Hepatocyte (in vitro differentiated cells): ENCODE measurements at regions not wholly inside any gene's neighbourhood (a gene's known extent, or its start where the extent isn't known, plus 50 kb on each side); places are given as distances from the start of the nearest gene placed in this dataset.
"Not testable (repeated sequence)": the region's sequence is repeated elsewhere in the genome, so short reads cannot be mapped to it uniquely, and the experiment has no call there.

Experiments
- DNase-seq: peaks from one replicate; pipeline ENCODE4 v3.0.0-alpha.2; 2016; ENCODE audit warnings: low spot score
- H2AFZ ChIP-seq: fragments of 200-600 bp; sonication (generic); 2 replicates; pipeline ENCODE4 v1.6.0; 2016; ENCODE audit warnings: antibody characterized with exemption, mild to moderate bottlenecking
- H3K27ac ChIP-seq: fragments of 200-600 bp; sonication (generic); 2 replicates; pipeline ENCODE4 v1.5.1; 2016; ENCODE audit warnings: mild to moderate bottlenecking
- H3K27me3 ChIP-seq: fragments of 200-600 bp; sonication (generic); 2 replicates; pipeline ENCODE4 v1.6.1; 2016
- H3K36me3 ChIP-seq: fragments of 200-600 bp; sonication (generic); replicated peaks from 2 replicates; pipeline ENCODE4 v1.5.1; 2016; ENCODE audit warnings: low read depth; ENCODE audit not compliant: insufficient read depth
- H3K4me1 ChIP-seq: fragments of 200-600 bp; sonication (generic); 2 replicates; pipeline ENCODE4 v1.5.1; 2016; ENCODE audit warnings: mild to moderate bottlenecking, moderate library complexity; ENCODE audit not compliant: insufficient read depth
- H3K4me2 ChIP-seq: fragments of 200-600 bp; sonication (generic); 2 replicates; pipeline ENCODE4 v1.6.0; 2016
- H3K4me3 ChIP-seq: fragments of 200-600 bp; sonication (generic); 2 replicates; pipeline ENCODE4 v1.5.1; 2016; ENCODE audit warnings: mild to moderate bottlenecking
- H3K79me2 ChIP-seq: fragments of 200-600 bp; sonication (generic); 2 replicates; pipeline ENCODE4 v1.6.0; 2017; ENCODE audit warnings: mild to moderate bottlenecking
- H3K9me2 ChIP-seq: fragments of 200-600 bp; sonication (generic); replicated peaks from 2 replicates; pipeline ENCODE4 v1.6.0; 2017; ENCODE audit warnings: mild to moderate bottlenecking; ENCODE audit not compliant: insufficient read depth
- H3K9me3 ChIP-seq: fragments of 200-600 bp; sonication (generic); 2 replicates; pipeline ENCODE4 v1.5.1; 2016; ENCODE audit warnings: low read depth, mild to moderate bottlenecking
- H4K20me1 ChIP-seq: fragments of 200-600 bp; sonication (generic); 2 replicates; pipeline ENCODE4 v1.6.0; 2016; ENCODE audit warnings: mild to moderate bottlenecking; ENCODE audit not compliant: insufficient read depth, poor library complexity, severe bottlenecking
- EZH2 ChIP-seq: fragments of 200-600 bp; sonication (generic); IDR thresholded peaks from 2 replicates; pipeline ENCODE4 v1.6.1; 2016; ENCODE audit warnings: antibody characterized with exemption, mild to moderate bottlenecking, borderline replicate concordance
- EZH2phosphoT487 ChIP-seq: fragments of 200-600 bp; sonication (generic); IDR thresholded peaks from one replicate; pipeline ENCODE4 v1.6.1; 2018; ENCODE audit warnings: antibody characterized with exemption, mild to moderate bottlenecking, low read depth, moderate library complexity; ENCODE audit not compliant: unreplicated experiment, severe bottlenecking
- WGBS: methylation state at CpG from one replicate; pipeline ENCODE4 v1.1.6; 2016; ENCODE audit warnings: low lambda C conversion rate; ENCODE audit errors: missing lambda C conversion rate; 5-methylcytosine and 5-hydroxymethylcytosine counted together
- TF ChIP-seq, protein P1 (sequence below): fragments of 200-600 bp; sonication (generic); IDR thresholded peaks from 2 replicates; pipeline ENCODE4 v1.5.1; 2016; ENCODE audit warnings: antibody characterized with exemption, mild to moderate bottlenecking; ENCODE audit not compliant: poor library complexity

DNA sequence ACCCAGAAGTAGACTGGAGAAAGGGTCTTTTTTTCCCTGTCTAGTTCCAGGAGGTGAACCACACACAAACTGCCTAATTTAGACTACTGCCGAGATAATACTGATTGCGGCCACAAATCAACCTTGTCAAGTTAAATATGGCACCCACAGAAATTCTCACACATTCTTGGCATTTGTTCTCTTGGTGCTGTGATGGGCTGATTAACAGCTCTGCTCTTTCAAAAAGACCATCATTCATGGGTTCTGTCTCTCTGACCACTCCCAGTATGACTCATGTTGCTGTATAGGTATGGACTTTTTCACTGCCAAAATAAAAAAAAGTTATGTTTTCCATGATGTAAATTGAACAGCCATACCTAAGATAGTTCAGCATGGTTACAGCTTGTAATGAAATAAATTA, 1003.5 kb upstream of the LCORL start:
- H3K79me2 ChIP-seq = no peaks in the 10 kb centered on the region
- DNase-seq = no peak
- no peaks in the 10 kb centered on the region for H3K27me3 ChIP-seq
- H3K4me2 ChIP-seq = no peak overlapping the region
- H3K9me3 ChIP-seq = no peaks in the 10 kb centered on the region
- H4K20me1 ChIP-seq = no peaks in the 10 kb centered on the region
- peaks cover 4% of the 10 kb centered on the region for H3K4me1 ChIP-seq
- H3K36me3 ChIP-seq = no peaks in the 10 kb centered on the region
- no peaks in the 10 kb centered on the region for H3K9me2 ChIP-seq
- H3K27ac ChIP-seq = no peak overlapping the region
- 70% methylated on average over 2 of the region's 2 CpGs for WGBS
- no peak overlapping the region for H2AFZ ChIP-seq
- H3K4me3 ChIP-seq = no peak overlapping the region
- TF ChIP-seq EZH2phosphoT487 (no peak), EZH2 (no peak)
- TF ChIP-seq, protein P1, sequence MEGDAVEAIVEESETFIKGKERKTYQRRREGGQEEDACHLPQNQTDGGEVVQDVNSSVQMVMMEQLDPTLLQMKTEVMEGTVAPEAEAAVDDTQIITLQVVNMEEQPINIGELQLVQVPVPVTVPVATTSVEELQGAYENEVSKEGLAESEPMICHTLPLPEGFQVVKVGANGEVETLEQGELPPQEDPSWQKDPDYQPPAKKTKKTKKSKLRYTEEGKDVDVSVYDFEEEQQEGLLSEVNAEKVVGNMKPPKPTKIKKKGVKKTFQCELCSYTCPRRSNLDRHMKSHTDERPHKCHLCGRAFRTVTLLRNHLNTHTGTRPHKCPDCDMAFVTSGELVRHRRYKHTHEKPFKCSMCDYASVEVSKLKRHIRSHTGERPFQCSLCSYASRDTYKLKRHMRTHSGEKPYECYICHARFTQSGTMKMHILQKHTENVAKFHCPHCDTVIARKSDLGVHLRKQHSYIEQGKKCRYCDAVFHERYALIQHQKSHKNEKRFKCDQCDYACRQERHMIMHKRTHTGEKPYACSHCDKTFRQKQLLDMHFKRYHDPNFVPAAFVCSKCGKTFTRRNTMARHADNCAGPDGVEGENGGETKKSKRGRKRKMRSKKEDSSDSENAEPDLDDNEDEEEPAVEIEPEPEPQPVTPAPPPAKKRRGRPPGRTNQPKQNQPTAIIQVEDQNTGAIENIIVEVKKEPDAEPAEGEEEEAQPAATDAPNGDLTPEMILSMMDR = no peak

DNA sequence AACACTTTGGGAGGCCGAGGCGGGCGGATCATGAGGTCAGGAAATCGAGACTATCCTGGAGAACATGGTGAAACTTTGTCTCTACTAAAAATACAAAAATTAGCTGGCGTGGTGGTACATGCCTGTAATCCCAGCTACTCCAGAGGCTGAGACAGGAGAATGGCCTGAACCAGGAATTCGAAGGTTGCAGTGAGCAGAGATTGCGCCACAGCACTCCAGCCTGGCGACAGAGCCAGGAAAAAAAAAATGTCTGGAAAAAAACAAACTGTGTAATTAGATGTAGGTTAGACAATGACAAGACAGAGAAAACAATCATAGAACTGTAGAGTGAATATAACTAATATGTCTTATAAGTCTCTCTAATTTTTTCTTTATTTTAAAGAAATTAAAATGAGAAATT, 1002.5 kb upstream of the LCORL start:
- H3K27me3 ChIP-seq = no peaks in the 10 kb centered on the region
- H3K79me2 ChIP-seq = no peaks in the 10 kb centered on the region
- no peak for TF ChIP-seq EZH2
- TF ChIP-seq EZH2phosphoT487 = no peak
- TF ChIP-seq, protein P1 = no peak
- WGBS = 88% methylated on average over 8 of the region's 8 CpGs
- H3K9me3 ChIP-seq = no peaks in the 10 kb centered on the region
- no peak overlapping the region for H3K27ac ChIP-seq
- no peaks in the 10 kb centered on the region for H3K9me2 ChIP-seq
- no peak overlapping the region for H2AFZ ChIP-seq
- no peaks in the 10 kb centered on the region for H4K20me1 ChIP-seq
- H3K4me1 ChIP-seq = no peaks in the 10 kb centered on the region
- no peak overlapping the region for H3K4me3 ChIP-seq
- no peaks in the 10 kb centered on the region for H3K36me3 ChIP-seq
- no peak for DNase-seq
- no peak overlapping the region for H3K4me2 ChIP-seq

DNA sequence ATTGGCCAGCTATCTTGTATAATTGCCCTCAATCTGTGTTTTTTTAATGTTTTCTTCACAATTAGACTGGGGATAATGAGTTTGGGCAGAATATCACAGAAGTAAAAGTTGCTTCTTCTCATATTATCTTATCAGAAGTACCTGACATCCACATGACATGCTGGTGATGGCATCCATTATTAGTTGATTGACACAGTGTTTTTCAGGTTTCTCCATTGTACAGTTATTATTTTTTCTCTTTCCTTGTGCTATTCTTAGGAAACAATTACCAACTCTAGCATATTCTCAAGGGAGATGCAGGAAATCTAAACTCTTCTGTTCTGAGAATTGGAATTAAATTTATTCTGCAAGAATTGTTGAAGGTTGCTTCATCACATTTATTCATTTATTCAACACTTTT, 1000.1 kb upstream of the LCORL start:
- no peak overlapping the region for H3K4me3 ChIP-seq
- no peaks in the 10 kb centered on the region for H3K27me3 ChIP-seq
- H3K27ac ChIP-seq = no peak overlapping the region
- TF ChIP-seq EZH2 (no peak), EZH2phosphoT487 (no peak)
- TF ChIP-seq, protein P1 = no peak
- H3K4me2 ChIP-seq = no peak overlapping the region
- no peaks in the 10 kb centered on the region for H3K9me3 ChIP-seq
- no peaks in the 10 kb centered on the region for H4K20me1 ChIP-seq
- DNase-seq = no peak
- no peaks in the 10 kb centered on the region for H3K36me3 ChIP-seq
- H3K9me2 ChIP-seq = no peaks in the 10 kb centered on the region
- no peaks in the 10 kb centered on the region for H3K4me1 ChIP-seq
- H2AFZ ChIP-seq = no peak overlapping the region
- H3K79me2 ChIP-seq = no peaks in the 10 kb centered on the region

DNA sequence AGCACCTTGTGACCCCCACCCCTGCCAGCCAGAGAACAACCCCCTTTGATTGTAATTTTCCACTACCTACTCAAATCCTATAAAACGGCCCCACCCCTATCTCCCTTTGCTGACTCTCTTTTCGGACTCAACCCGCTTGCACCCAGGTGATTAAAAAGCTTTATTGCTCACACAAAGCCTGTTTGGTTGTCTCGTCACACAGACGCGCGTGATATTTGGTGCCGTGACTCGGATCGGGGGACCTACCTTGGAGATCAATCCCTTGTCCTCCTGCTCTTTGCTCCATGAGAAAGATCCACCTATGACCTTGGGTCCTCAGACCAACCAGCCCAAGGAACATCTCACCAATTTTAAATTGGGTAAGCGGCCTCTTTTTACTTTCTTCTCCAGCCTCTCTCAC, 995.0 kb upstream of the LCORL start:
- H2AFZ ChIP-seq, H3K79me2 ChIP-seq, H3K9me3 ChIP-seq, H3K4me2 ChIP-seq, H3K36me3 ChIP-seq, H3K27me3 ChIP-seq, DNase-seq, H3K27ac ChIP-seq, H3K4me1 ChIP-seq, H4K20me1 ChIP-seq, H3K9me2 ChIP-seq, H3K4me3 ChIP-seq: not testable (repeated sequence)
- WGBS = 94% methylated on average over 11 of the region's 11 CpGs
